NCI-H187 (cell line): ENCODE measurements at regions not wholly inside any gene's neighbourhood (a gene's known extent, or its start where the extent isn't known, plus 50 kb on each side); places are given as distances from the start of the nearest gene placed in this dataset.

ENCODE experiments used
- DNase-seq, 2 experiments: peaks; one replicate each; lab custom pipeline; 2025; lab: John Stamatoyannopoulos, UW

GRCh38 chr7:155886391-155887173 lies 74.3 kb upstream of the SHH start:
- no peak for DNase-seq

GRCh38 chr7:155885167-155886155 lies 73.2 kb upstream of the SHH start:
- DNase-seq, result no peak

DNA sequence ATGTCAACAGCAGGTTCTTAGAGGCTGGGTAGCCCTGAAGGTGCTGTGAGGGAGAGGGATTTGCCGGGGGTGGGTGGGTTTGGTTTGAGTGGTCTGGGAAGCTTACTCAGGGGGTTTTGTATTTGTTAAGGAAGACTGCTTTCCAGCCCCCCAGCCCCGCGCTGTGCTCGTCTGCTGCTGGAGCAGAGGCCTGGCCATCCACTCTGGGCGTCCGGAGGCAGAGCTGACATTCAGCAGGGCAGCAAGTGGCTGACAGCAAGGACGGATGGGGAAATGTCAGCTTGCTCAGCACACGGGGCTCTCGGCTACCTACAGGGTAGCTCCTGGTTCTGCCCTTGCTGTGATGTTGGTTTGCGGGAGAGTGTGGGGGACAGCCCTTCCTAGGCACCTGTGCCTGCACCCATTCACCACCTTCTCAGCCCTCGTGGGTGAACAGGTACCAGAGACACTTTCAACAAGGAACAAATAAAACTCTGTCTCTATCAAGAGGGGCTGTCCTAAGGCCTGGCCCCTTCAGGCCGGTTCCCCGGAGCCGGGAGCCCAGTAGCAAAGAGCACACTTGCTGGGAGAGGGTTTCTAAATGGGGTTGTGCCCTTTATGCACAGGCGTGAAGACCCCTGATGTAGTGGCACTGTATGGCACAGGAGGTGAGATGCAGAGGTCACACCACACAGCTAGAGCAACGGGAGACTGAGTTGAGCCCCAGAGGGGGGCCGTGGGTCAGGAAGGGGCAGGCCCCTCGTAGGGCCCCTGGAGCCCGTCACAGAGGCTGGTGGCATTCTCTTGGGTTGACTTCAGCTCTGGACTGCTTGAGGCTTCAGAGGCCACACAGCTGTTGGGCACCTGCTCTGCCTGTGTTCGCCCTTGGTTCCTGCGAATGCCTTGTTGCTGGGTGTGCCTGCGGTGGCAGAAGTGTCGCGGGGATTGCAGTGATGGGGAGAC lies 72.2 kb upstream of the SHH start:
- no peak for DNase-seq

GRCh38 chr7:155883491-155884224 lies 71.4 kb upstream of the SHH start:
- DNase-seq, result no peak

- no peak for DNase-seq
Measured at GRCh38 chr7:155882596-155882995, 70.3 kb upstream of the SHH start.

- DNase-seq, result no peak
Measured at GRCh38 chr7:155881471-155882350, 69.4 kb upstream of the SHH start.

- DNase-seq, result no peak
Measured at GRCh38 chr7:155880721-155881120, 68.5 kb upstream of the SHH start.

GRCh38 chr7:155879592-155879991 lies 67.3 kb upstream of the SHH start:
- DNase-seq, result no peak

DNA sequence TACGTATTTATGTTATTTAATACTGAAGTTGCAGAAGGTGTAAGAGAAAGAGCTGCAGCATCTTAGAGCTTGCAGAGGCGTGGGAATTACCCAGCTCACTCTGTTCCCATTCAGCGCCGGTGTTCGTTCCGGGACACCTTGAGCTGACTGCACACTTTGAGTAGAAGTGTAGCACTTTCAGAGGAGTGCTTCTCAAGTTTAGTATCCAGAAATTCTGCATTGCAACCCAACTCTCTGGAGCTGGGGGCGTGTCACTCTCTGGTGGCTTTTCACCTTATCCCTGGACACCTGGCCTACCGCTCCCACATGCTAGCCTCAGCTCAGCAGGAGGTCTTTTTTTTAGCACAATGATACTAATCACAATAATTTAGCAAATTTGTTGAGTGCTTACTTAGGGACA lies 66.4 kb upstream of the SHH start:
- DNase-seq, result no peak

- DNase-seq, result no peak
Measured at GRCh38 chr7:155878250-155878649, 66.0 kb upstream of the SHH start.

DNA sequence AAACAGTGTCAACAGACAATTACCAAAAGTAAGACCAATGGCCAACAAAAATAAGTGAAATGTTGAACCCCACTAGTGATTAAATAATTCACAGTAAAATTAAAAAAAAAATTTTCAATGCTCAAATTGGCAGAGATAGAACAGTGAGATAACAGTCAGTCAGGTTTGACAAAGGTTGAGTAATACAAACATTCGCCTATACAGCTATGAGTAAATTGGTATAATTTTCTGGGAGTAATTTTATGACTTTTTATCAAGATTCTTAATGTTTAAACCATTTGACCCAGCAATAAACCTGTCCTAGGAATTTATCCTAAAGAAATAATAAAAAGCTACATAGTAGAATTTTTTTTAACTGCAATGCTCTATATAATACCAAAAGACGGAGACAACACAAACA lies 64.9 kb upstream of the SHH start:
- no peak for DNase-seq

DNA sequence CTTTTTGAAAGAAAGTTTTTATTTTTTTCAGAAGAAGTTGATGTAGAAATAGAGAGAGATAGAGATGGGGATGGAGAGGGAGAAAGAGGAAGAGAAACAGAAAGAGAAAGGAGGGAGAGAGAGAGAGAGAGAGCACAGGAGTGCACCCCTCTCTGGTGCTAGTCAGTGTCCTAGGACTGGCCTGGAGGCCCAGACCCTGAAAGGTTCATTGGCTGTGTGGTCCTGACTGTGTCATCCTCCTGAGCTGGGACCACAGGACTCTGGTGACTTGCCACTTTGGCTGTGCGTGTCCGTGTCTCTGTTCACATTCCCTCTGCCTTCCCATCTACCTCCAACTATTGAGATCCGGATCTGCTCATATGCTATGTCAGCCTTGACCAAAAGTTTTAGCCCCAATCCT lies 62.1 kb upstream of the SHH start:
- no peak for DNase-seq

- no peak for DNase-seq
Measured at GRCh38 chr7:155874010-155874409, 61.7 kb upstream of the SHH start.

DNA sequence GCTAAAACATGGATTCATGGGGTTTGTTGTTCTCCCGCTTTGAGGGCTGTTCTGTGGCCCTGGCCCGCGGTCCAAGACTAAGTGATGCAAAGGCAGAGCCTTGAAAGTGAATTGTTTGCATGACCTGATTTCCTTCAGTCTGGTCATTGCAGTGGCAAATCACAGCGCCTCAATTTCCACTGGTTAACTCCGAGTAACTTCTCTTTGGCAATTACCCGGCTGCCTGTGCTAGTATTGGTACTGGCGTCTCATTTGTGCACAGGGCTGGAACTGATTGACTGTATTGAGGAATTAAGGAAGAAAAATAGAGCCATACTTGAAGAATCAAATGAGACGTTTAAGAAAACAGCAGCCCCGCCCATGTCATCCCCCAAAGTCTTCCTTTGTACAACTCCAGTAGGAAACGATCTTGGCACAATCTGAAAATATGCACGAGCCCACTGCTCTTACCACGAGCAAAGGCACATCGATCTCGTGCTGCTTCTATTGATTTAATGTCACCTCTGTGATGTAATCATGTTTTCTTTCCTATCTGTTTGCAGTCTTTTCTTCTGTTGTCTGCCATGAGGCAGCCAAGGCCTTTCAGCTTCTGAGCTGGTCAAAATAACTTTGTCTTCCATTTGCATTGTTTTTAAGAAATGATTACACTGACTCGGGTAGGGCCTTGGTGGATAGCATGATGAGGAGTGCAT lies 60.6 kb upstream of the SHH start:
- DNase-seq, result no peak

GRCh38 chr7:155871211-155871610 lies 58.9 kb upstream of the SHH start:
- DNase-seq, result no peak

DNA sequence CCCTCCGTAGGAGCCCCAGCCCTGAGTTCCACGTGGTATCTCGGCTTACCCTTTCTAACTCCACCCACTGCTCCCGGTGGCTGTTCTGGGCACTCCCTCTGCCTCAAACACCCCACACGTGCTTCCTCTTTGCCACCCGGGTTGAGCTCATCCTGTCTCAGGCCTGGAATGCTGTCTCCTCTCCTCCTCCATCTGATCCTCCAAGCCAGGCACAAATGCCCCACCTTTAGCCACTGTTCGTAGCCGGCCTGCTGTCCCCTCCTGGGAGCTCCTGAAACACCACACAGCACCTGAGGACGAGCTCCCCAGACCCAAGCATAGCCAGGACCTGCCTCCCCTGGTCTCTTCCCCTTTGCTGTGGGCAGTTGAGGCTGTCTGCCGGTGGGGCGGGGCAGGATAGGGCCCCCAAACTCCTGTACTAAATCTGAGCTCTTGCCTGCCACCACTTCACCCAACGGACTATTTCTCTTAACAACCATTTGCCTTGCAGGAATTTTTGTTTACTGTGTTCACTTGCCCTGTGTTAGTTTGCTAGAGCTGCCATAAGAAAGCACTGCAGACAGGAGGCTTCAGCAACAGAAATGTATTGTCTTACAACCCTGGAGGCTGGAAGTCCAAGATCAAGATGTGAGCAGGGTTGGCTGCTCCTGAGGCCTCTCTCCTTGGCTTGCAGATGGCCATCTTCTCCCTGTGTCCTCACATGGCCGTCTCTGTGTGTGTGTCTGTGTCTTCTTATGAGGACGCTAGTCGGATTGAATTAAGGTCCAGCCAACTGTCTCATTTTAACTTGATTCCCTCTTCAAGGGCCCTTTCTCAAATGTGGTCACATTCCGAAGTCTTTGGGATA lies 58.3 kb upstream of the SHH start:
- no peak for DNase-seq

DNA sequence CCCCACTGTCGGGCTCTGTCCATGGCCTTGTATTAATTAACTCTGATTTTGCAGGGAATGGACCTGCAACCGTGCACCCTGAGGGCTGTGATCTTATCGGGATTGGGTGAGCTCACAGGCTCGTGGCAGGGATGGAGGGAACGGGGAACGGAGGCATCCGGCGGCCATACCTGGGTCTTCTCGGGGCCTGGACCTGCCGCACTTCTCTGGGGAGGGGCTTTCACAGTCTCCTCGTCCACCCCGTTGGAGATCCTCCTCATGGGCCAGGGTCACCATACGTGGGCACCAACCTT lies 57.5 kb upstream of the SHH start:
- DNase-seq, result no peak

GRCh38 chr7:155868955-155869783 lies 56.9 kb upstream of the SHH start:
- no peak for DNase-seq
